ENCODE measurements at regions not wholly inside any gene's neighbourhood (a gene's known extent, or its start where the extent isn't known, plus 50 kb on each side); places are given as distances from the start of the nearest gene placed in this dataset.

DNA sequence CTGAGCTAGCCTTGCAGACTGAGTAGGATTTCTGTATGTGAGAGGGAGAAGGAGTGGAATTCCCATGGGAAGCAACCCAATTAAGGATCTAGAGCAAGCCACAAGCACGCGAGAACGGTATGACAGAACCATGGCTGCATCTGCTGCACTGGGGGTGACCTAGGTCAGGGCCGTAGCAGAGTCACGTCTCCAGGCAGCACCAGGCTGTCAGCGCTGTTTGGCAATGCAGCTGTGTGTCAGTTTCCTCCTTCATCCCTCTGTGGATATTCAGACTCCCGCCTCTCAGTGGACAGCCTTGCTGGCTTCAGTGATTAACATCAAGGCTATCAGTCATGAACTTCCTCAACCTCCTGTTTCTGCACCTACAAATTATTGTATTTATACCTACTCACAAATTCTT lies 118.1 kb upstream of the PPP2R5A start:
- no peaks in the 10 kb centered on the region for H3K27me3 ChIP-seq (ENCODE audit: control insufficient read depth in 2 of 2, insufficient read depth in 2 of 2, low read length in 2 of 2)
- intact Hi-C loops (cut with micrococcal nuclease) = no loop called here
- no peaks in the 10 kb centered on the region for H3K9me3 ChIP-seq (replicated peaks; ENCODE audit: control insufficient read depth, insufficient read depth, low read depth, low read length)
- H3K4me2 ChIP-seq (ENCODE audit: insufficient read depth, low read length) = peak overlapping the region; percentile 15; the same call in 1 of the 2 replicates
- no peak overlapping the region for H3K27ac ChIP-seq (ENCODE audit: extremely low read depth, low read depth, low read length)
- in situ Hi-C loops (cut with MboI) = no loop called here
- peaks cover 17 to 26% of the 10 kb centered on the region in 2 experiments for H3K4me1 ChIP-seq (replicated peaks in 1 of 2; ENCODE audit: control insufficient read depth in 2 of 2, insufficient read depth in 2 of 2, low read length in 2 of 2)
- CTCF ChIA-PET (ENCODE audit: low intra/inter-chr PET ratio) = no interaction called here
- peak overlapping the region; percentile 71 for H2AFZ ChIP-seq (ENCODE audit: low read depth, low read length)
- BruUV-seq (replicated peaks) = no TSS peak
- H3K9me1 ChIP-seq (ENCODE audit: control insufficient read depth, insufficient read depth, low read length) = no peaks in the 10 kb centered on the region
- WGBS (ENCODE audit: insufficient coverage, low coverage, missing lambda C conversion rate) = 36% methylated on average over 6 of the region's 7 CpGs
- ATAC-seq = peak; percentile 70
- no peak overlapping the region for H3K4me3 ChIP-seq
- DNase-seq (ENCODE audit: extremely low read depth in 1 of 4, low spot score in 3 of 4) = peak in 2 of 4 experiments; percentile 49 to 56
- no peaks in the 10 kb centered on the region for H3K79me2 ChIP-seq (ENCODE audit: control insufficient read depth, insufficient read depth, low read length)
- POLR2A ChIA-PET = interaction anchor here (0.6 to 1.7 kb wide), 7 partner anchors 10 to 117 kb away, joined by 3 to 8 read pairs (median 4); no protein-coding TSS in a partner anchor
- no peak for FAIRE-seq
- peak overlapping the region in 1 of 2 experiments; percentile 86; a peak in 2 of 4 replicates for H3K9ac ChIP-seq (ENCODE audit: insufficient read depth in 1 of 2, low read depth in 2 of 2, low read length in 2 of 2)
- no peaks in the 10 kb centered on the region for H4K20me1 ChIP-seq (replicated peaks; ENCODE audit: control insufficient read depth, insufficient read depth, low read length)
- H3K36me3 ChIP-seq (ENCODE audit: control insufficient read depth, insufficient read depth, low read length) = no peaks in the 10 kb centered on the region
- TF ChIP-seq EWSR1 (IDR thresholded peaks at IDR 0.05; ENCODE audit: borderline replicate concordance, low read depth, partially characterized antibody) (no peak), PHB2 (IDR thresholded peaks at IDR 0.05; ENCODE audit: low read depth) (no peak), MEIS2 (IDR thresholded peaks at IDR 0.05; ENCODE audit: partially characterized antibody) (peak; percentile 42), U2AF1 (optimal IDR thresholded peaks at IDR 0.05; ENCODE audit: low read depth, low read length) (no peak), EZH2 (IDR thresholded peaks at IDR 0.05; ENCODE audit: borderline replicate concordance, low read depth, low read length) (no peak), HNRNPUL1 (IDR thresholded peaks at IDR 0.05; ENCODE audit: low read length) (no peak)
- TF ChIP-seq, protein P1, sequence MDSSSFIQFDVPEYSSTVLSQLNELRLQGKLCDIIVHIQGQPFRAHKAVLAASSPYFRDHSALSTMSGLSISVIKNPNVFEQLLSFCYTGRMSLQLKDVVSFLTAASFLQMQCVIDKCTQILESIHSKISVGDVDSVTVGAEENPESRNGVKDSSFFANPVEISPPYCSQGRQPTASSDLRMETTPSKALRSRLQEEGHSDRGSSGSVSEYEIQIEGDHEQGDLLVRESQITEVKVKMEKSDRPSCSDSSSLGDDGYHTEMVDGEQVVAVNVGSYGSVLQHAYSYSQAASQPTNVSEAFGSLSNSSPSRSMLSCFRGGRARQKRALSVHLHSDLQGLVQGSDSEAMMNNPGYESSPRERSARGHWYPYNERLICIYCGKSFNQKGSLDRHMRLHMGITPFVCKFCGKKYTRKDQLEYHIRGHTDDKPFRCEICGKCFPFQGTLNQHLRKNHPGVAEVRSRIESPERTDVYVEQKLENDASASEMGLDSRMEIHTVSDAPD (CRISPR knock-in tag; IDR thresholded peaks at IDR 0.05) = no peak
- TF ChIP-seq, protein P2, sequence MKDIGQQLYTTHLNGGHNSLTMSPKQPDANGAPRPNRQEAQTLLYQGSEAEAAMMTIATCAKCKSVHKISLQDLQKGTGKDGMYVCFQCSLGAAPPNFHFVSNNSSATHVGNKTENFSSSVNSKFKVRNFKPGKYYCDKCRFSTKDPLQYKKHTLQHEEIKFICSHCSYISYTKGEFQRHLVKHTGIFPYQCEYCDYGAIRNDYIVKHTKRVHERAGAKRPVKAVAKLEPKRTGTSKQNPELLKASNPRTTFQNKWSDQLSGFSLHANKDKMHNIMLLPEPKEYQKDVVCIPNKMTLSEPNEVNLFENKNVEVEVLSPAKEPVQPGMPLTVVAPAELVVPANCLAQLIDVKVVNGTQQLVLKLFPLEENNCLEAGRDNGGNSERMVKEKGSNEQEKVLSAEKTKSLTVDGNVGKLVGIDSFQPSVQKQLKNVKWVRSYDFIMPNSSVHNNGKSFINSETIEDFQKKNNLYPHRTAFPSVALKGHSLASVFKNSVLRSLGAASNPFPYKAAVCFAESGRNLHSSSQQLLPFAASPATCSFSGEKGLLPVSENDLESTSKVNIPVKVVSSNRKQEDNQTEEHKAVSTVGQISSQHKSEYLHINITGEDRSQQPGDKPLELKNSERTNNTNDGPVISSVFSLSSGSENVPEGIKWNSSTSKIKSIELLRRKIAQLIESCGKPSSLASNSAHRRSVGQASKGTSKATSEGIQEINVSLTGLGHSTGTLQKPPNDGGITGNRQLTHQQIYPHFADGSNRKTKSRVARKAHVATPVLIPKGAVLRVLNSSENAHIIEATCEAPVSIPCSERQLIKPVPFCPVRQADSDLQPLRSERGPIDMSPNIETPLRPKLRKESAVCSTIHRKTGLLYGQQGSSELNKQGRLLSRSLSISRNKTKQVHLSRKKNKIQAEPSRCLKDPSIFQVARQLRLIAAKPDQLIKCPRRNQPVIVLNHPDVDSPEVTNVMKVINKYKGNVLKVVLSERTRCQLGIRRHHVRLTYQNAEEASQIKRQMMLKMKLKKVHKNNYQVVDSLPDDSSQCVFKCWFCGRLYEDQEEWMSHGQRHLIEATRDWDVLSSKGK (CRISPR knock-in tag; IDR thresholded peaks at IDR 0.05) = no peak
- TF ChIP-seq, protein P3, sequence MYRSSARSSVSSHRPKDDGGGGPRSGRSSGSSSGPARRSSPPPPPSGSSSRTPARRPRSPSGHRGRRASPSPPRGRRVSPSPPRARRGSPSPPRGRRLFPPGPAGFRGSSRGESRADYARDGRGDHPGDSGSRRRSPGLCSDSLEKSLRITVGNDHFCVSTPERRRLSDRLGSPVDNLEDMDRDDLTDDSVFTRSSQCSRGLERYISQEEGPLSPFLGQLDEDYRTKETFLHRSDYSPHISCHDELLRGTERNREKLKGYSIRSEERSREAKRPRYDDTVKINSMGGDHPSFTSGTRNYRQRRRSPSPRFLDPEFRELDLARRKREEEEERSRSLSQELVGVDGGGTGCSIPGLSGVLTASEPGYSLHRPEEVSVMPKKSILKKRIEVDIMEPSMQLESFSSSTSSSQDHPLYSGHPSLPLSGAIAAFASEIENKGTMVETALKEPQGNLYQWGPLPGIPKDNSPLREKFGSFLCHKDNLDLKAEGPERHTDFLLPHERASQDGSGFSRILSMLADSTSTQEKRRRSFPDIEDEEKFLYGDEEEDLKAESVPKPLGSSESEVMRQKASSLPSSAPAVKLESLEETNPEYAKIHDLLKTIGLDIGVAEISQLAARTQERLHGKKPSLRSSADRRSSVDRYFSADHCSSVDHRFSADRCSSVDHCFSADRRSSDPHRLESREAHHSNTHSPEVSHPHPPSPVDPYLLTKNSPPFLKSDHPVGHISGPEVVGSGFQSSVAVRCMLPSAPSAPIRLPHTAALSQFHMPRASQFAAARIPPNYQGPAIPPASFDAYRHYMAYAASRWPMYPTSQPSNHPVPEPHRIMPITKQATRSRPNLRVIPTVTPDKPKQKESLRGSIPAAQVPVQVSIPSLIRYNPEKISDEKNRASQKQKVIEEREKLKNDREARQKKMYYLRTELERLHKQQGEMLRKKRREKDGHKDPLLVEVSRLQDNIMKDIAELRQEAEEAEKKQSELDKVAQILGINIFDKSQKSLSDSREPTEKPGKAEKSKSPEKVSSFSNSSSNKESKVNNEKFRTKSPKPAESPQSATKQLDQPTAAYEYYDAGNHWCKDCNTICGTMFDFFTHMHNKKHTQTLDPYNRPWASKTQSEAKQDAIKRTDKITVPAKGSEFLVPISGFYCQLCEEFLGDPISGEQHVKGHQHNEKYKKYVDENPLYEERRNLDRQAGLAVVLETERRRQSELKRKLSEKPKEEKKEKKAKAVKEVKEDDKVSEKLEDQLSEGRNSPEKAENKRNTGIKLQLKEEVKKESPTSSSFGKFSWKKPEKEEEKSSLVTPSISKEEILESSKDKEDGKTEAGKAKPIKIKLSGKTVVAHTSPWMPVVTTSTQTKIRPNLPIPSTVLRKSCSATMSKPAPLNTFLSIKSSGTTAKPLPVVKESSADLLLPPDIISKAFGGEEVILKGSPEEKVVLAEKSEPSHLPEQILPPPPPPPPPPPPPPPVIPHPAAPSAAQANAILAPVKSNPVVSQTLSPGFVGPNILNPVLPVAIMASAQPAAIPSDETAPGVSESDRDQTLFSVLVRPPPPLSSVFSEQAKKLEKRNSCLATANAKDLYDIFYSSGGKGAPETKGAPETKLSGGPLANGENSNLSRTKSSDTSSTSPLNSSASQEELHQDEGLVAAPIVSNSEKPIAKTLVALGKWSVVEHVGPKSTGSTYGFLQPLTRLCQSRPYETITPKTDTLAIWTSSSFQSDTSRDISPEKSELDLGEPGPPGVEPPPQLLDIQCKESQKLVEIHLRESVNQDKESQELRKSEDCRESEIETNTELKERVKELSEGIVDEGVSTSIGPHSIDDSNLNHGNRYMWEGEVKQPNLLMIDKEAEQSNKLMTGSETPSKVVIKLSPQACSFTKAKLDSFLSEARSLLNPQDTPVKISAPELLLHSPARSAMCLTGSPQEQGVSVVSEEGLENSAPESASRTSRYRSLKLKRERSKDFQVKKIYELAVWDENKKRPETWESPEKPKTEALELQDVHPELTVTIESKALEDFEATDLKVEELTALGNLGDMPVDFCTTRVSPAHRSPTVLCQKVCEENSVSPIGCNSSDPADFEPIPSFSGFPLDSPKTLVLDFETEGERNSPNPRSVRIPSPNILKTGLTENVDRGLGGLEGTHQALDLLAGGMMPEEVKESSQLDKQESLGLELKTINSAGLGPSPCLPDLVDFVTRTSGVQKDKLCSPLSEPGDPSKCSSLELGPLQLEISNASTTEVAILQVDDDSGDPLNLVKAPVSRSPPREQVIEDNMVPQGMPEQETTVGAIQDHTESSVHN (IDR thresholded peaks at IDR 0.05; ENCODE audit: borderline replicate concordance in 1 of 2, low read depth in 1 of 2) = no peak
